Peyer's patch (tissue), 4 donors: ENCODE measurements at regions not wholly inside any gene's neighbourhood (a gene's known extent, or its start where the extent isn't known, plus 50 kb on each side); places are given as distances from the start of the nearest gene placed in this dataset.

Experiments
- DNase-seq, 3 donors: peaks; one replicate each; pipeline ENCODE4 v3.0.0-alpha.2; 2017 to 2019
- H3K27ac ChIP-seq, 4 donors: fragments of 200-600 bp; sonication (generic); one replicate each; pipeline ENCODE4 v1.5.1; 2016 to 2019
- H3K27me3 ChIP-seq, 2 donors: fragments of 200-600 bp; sonication (generic); one replicate each; pipeline ENCODE4 v1.5.1; 2019
- H3K36me3 ChIP-seq, 3 donors: fragments of 200-600 bp; sonication (generic); one replicate each; pipeline ENCODE4 v1.5.1; 2016 to 2019
- H3K4me1 ChIP-seq, 4 donors: fragments of 200-600 bp; sonication (generic); one replicate each; pipeline ENCODE4 v1.5.1; 2016 to 2019
- H3K4me3 ChIP-seq, 4 donors: fragments of 200-600 bp; sonication (generic); 1 replicate in 3 of 4; 2 replicates in 1 of 4; pipeline ENCODE4 v1.5.1; 2016 to 2019; ENCODE audit warnings: mild to moderate bottlenecking in 1 of 4
- H3K9me3 ChIP-seq, 4 donors: fragments of 200-600 bp; sonication (generic); one replicate each; pipeline ENCODE4 v1.5.1; 2016 to 2019; ENCODE audit warnings: mild to moderate bottlenecking in 1 of 4
- CTCF ChIP-seq, 6 experiments: fragments of 450-650 bp in 4 of 6; fragments of 200-600 bp in 2 of 6; sonication (generic) in 1 of 6; IDR thresholded peaks; one replicate each; pipeline ENCODE4 v1.5.1; 2017 to 2019; ENCODE audit warnings: antibody characterized with exemption in 6 of 6, mild to moderate bottlenecking in 3 of 6, moderate library complexity in 1 of 6
- POLR2A ChIP-seq, 2 donors: fragments of 450-650 bp; IDR thresholded peaks; one replicate each; pipeline ENCODE4 v1.5.1; 2017; ENCODE audit warnings: antibody characterized with exemption in 2 of 2, mild to moderate bottlenecking in 2 of 2, moderate library complexity in 2 of 2

DNA sequence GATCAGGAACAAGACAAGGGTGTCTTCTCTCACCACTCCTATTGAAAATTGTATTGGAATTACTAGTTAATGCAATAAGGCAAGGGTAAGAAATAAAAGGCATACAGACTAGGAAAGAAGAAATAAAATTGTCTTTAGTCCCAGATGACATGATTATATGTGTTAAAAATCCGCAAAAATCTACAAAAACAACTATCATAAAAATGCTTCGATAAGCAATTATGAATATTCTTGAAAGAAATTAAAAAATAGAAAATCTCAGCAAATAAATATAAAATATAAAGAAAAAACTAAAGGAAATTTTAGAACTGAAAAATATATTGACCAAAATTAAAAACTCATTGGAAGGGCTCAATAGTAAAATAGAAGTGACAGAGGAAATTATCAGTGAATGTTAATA, 243.3 kb downstream of the ZNF674 start:
- TF ChIP-seq POLR2A (IDR thresholded peaks at IDR 0.05), result no peak
- TF ChIP-seq CTCF (IDR thresholded peaks at IDR 0.05), result no peak
- Histone ChIP-seq H3K4me1 (no peaks in the 10 kb centered on the region), H3K9me3 (no peaks in the 10 kb centered on the region), H3K27ac (no peak overlapping the region), H3K36me3 (no peaks in the 10 kb centered on the region), H3K27me3 (no peaks in the 10 kb centered on the region), H3K4me3 (no peak overlapping the region)
- no peak for DNase-seq

DNA sequence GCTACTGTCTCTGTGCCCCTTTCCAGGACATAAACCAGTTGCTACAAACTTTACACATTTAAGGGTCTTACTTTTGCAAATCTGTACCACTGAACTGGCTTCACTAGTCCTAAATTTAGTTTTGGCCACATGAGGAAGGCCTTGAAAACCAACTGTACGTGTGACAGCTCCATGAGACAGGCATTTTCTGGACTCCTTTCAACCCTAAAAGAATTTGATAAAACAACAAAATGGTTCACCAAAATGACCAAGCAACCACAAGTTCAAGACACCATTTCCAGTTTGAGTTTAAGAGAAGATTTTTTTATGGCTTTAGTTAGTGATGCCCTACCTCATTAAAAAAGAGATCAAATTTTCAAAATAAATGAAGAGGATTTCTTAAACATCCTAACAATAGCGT, 246.4 kb downstream of the ZNF674 start:
- H3K27ac ChIP-seq, result no peak overlapping the region
- no peak overlapping the region for H3K4me3 ChIP-seq
- no peak for TF ChIP-seq POLR2A (IDR thresholded peaks at IDR 0.05)
- TF ChIP-seq CTCF (IDR thresholded peaks at IDR 0.05), result no peak
- no peaks in the 10 kb centered on the region for H3K9me3 ChIP-seq
- DNase-seq, result no peak
- no peaks in the 10 kb centered on the region for H3K4me1 ChIP-seq
- no peaks in the 10 kb centered on the region for H3K36me3 ChIP-seq
- no peaks in the 10 kb centered on the region for H3K27me3 ChIP-seq

GRCh38 chrX:46295963-46296362, 249.3 kb downstream of the ZNF674 start:
- no peak for TF ChIP-seq CTCF (IDR thresholded peaks at IDR 0.05)
- TF ChIP-seq POLR2A (IDR thresholded peaks at IDR 0.05), result no peak
- H3K27ac ChIP-seq, result no peak overlapping the region

DNA sequence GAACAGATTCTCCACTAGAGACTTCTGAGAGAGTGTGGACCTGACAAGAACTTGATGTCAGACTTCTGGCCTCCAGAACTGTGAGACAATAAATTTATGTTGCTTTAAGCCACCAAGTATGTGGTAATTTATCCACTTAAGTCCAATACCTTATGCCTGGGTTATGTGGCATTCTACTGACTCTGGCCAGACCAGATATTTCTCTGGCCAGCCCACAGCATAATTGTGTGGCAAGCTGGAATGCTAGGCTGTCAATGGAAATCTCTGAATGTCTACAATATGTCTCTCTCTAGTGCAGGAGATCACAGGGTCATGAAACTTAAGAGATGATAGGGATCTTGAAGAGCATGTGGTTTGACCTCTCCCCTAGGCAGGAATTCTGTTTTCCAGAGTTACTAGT, 251.0 kb downstream of the ZNF674 start:
- H3K27ac ChIP-seq, result no peak overlapping the region
- no peak for DNase-seq
- no peak overlapping the region for H3K4me3 ChIP-seq
- TF ChIP-seq POLR2A (IDR thresholded peaks at IDR 0.05) (no peak), CTCF (IDR thresholded peaks at IDR 0.05) (no peak)
- H3K9me3 ChIP-seq, result no peaks in the 10 kb centered on the region
- no peaks in the 10 kb centered on the region for H3K27me3 ChIP-seq
- H3K4me1 ChIP-seq, result no peaks in the 10 kb centered on the region
- H3K36me3 ChIP-seq, result no peaks in the 10 kb centered on the region

More at GRCh38 chrX:46295963-46296362, 249.3 kb downstream of the ZNF674 start:
- Histone ChIP-seq H3K9me3 (no peaks in the 10 kb centered on the region), H3K36me3 (no peaks in the 10 kb centered on the region), H3K4me1 (no peaks in the 10 kb centered on the region), H3K27me3 (no peaks in the 10 kb centered on the region), H3K4me3 (no peak overlapping the region)
- DNase-seq, result no peak

GRCh38 chrX:46279925-46280313, 265.3 kb downstream of the ZNF674 start:
- H3K27me3 ChIP-seq, result no peaks in the 10 kb centered on the region
- H3K4me3 ChIP-seq, result no peak overlapping the region
- H3K4me1 ChIP-seq, result no peaks in the 10 kb centered on the region
- TF ChIP-seq CTCF (IDR thresholded peaks at IDR 0.05) (no peak), POLR2A (IDR thresholded peaks at IDR 0.05) (no peak)
- DNase-seq, result no peak
- H3K27ac ChIP-seq, result no peak overlapping the region
- H3K36me3 ChIP-seq, result no peaks in the 10 kb centered on the region
- H3K9me3 ChIP-seq, result no peaks in the 10 kb centered on the region

DNA sequence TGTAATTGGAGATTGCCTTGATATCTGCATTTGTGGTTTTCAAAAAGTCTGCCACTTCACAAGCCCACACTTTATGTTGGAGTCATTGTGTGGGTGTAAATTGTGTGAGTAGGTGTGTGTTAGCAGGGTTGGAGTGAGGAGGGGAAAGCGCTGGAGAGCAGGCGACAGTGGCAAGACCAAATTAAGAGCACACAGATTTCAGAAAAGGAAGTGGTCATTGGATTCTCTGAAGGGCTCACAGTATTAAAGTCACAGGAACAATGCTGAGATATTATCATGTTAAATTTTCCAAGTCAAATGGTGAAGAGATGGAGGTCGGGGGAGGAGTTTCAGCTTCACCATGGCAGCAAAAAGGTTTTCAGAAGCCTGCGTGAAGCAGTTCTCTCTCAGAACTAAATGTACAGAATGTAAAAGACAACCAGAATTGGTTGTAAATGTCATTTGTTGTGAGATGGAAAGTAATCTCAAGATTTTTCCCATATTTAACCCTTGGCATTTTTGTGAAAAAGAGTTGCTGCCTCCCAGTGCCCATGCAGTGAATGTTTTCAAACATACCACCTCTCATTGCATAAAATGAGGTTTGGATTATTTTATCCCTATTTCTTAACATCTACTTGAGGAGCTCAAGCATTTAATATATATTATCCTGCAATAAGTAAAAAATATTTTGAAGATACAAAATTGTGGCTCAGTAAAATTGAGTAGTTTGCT, 265.9 kb downstream of the ZNF674 start:
- H3K36me3 ChIP-seq, result no peaks in the 10 kb centered on the region
- H3K27me3 ChIP-seq, result no peaks in the 10 kb centered on the region
- no peak for DNase-seq
- H3K9me3 ChIP-seq, result no peaks in the 10 kb centered on the region
- H3K27ac ChIP-seq, result no peak overlapping the region
- TF ChIP-seq POLR2A (IDR thresholded peaks at IDR 0.05) (no peak), CTCF (IDR thresholded peaks at IDR 0.05) (no peak)
- H3K4me3 ChIP-seq, result no peak overlapping the region
- no peaks in the 10 kb centered on the region for H3K4me1 ChIP-seq
